ENCODE measurements at regions not wholly inside any gene's neighbourhood (a gene's known extent, or its start where the extent isn't known, plus 50 kb on each side); places are given as distances from the start of the nearest gene placed in this dataset.

DNA sequence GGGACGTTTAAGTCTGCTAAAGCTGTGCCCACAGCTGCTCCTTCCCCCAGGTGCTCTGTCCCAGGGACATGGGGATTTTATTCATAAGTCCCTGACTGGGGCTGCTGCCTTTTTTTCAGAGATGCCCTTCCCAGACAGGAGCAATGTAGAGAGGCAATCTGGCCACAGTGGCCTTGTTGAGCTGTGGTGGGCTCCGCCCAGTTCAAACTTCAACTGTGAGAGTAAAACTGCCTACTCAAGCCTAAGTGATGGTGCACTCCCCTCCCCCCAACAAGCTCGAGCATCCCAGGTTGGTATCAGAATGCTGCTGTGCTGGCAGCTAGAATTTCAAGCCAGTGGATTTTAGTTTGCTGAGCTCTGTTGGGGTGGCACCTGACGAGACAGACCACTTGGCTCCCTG lies 1371.4 kb downstream of the ADGRL3 start:
- H3K4me3 ChIP-seq: no peak overlapping the region
- H3K27ac ChIP-seq: no peak overlapping the region
- H3K27me3 ChIP-seq: no peaks in the 10 kb centered on the region
- DNase-seq (ENCODE audit: low spot score in 2 of 2): no peak
- no peaks in the 10 kb centered on the region for H3K4me1 ChIP-seq
- H3K9me3 ChIP-seq: no peaks in the 10 kb centered on the region
- no peaks in the 10 kb centered on the region for H3K36me3 ChIP-seq
- TF ChIP-seq, protein P1, sequence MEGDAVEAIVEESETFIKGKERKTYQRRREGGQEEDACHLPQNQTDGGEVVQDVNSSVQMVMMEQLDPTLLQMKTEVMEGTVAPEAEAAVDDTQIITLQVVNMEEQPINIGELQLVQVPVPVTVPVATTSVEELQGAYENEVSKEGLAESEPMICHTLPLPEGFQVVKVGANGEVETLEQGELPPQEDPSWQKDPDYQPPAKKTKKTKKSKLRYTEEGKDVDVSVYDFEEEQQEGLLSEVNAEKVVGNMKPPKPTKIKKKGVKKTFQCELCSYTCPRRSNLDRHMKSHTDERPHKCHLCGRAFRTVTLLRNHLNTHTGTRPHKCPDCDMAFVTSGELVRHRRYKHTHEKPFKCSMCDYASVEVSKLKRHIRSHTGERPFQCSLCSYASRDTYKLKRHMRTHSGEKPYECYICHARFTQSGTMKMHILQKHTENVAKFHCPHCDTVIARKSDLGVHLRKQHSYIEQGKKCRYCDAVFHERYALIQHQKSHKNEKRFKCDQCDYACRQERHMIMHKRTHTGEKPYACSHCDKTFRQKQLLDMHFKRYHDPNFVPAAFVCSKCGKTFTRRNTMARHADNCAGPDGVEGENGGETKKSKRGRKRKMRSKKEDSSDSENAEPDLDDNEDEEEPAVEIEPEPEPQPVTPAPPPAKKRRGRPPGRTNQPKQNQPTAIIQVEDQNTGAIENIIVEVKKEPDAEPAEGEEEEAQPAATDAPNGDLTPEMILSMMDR (IDR thresholded peaks at IDR 0.05): no peak
- TF ChIP-seq POLR2A (IDR thresholded peaks at IDR 0.05) (no peak), EP300 (IDR thresholded peaks at IDR 0.05) (no peak)
- WGBS, 2 donors: 67 to 90% methylated on average over 2 to 4 of the region's 4 CpGs

DNA sequence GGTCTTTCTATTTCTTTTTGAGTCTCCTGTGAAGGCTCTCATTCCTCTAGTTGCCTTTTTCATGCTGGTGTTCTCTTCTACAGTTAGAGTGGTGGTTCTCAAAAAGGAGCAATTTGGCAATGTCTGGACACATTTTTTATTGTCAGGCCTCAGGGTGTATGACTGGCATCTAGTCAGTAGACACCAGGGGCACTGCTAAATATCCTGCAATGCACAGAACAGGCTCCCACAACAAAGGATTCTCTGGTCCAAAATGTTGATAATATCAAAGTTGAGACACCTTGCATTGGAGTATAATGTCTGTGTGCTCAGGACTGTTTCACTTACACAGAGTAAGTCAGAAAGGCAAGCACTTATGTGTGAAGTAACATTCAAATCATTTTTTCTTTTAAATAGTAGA lies 1360.7 kb downstream of the ADGRL3 start:
- Histone ChIP-seq H3K27ac (no peak overlapping the region), H3K27me3 (no peaks in the 10 kb centered on the region), H3K9me3 (peaks cover 0 to 5% (median 0%) of the 10 kb centered on the region in 4 donors), H3K4me3 (no peak overlapping the region), H3K36me3 (no peaks in the 10 kb centered on the region), H3K4me1 (no peaks in the 10 kb centered on the region)
- TF ChIP-seq, protein P1 (IDR thresholded peaks at IDR 0.05): no peak
- no peak for TF ChIP-seq POLR2A (IDR thresholded peaks at IDR 0.05)
- no peak for TF ChIP-seq EP300 (IDR thresholded peaks at IDR 0.05)
- no peak for DNase-seq (ENCODE audit: low spot score in 2 of 2)

DNA sequence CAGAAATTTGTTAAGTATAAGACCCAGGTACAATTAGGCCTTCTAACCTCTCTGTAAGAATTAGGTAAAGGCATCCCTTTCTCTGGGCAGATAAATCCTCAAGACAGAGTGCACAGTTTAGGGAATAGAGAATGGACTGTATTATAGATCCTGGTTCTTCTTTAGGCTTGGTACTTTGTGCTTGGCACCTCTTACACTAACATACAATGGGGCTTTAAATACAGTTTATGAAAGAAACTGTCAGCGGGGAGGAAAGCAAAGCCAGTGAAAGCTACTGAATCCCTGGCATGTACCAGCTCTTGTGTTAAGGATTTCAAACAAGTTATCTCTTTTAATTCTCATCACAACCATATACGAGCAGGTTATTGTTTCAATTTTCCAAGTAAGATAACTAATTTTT lies 1350.0 kb downstream of the ADGRL3 start:
- Histone ChIP-seq H3K4me3 (no peak overlapping the region), H3K4me1 (no peaks in the 10 kb centered on the region), H3K27ac (no peak overlapping the region), H3K9me3 (no peaks in the 10 kb centered on the region), H3K27me3 (no peaks in the 10 kb centered on the region), H3K36me3 (no peaks in the 10 kb centered on the region)
- no peak for TF ChIP-seq EP300 (IDR thresholded peaks at IDR 0.05)
- DNase-seq (ENCODE audit: low spot score in 2 of 2): no peak
- 59 to 71% methylated on average over 2 of the region's 2 CpGs for WGBS, 2 donors

DNA sequence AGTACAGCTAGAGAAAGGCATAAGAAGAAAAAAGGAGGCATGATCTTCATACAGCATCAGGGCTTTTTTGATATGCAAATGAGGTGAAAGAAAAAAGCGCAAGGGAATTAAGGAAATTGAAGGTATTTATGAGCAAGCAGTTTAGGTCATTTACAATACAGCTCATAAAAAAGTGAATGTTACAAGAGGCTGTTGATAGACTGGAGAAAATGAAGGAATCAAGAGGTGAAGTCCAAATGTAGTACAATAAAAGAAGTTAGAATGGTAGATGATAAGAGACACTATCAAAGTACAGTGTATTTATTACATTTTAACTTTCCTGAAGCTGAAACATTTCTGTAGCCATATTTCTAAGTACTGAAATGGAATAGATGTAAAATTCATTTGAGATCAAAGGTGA lies 1349.5 kb downstream of the ADGRL3 start:
- no peaks in the 10 kb centered on the region for H3K36me3 ChIP-seq

DNA sequence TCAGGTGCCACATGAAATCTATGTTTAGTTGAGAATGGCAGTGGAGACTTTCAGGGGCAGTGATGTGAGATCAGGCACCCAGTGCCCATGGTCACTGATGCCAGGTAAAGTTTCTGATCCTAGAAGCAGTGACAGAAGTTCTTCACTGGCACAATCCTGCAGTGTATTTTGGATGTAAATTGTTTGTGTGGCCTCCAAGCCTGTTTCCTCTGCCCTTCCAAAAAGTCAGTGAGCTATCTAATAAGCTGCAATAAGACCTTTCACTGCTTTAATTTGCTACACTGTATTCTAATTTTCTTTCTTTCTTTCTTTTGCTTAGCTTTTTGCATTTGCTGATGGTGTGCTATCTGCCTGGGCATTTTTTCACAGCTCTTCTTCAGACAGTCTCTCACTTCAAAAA lies 1348.6 kb downstream of the ADGRL3 start:
- no peak for DNase-seq (ENCODE audit: low spot score in 2 of 2)
- TF ChIP-seq, protein P1 (IDR thresholded peaks at IDR 0.05): no peak
- no peak for TF ChIP-seq POLR2A (IDR thresholded peaks at IDR 0.05)
- no peak for TF ChIP-seq EP300 (IDR thresholded peaks at IDR 0.05)
- Histone ChIP-seq H3K4me1 (no peaks in the 10 kb centered on the region), H3K27me3 (no peaks in the 10 kb centered on the region), H3K36me3 (no peaks in the 10 kb centered on the region), H3K4me3 (no peak overlapping the region), H3K9me3 (no peaks in the 10 kb centered on the region), H3K27ac (no peak overlapping the region)

More for the DNA sequence above, 1349.5 kb downstream of the ADGRL3 start:
- TF ChIP-seq, protein P1 (IDR thresholded peaks at IDR 0.05): no peak
- no peak for TF ChIP-seq POLR2A (IDR thresholded peaks at IDR 0.05)
- TF ChIP-seq EP300 (IDR thresholded peaks at IDR 0.05): no peak
- Histone ChIP-seq H3K27ac (no peak overlapping the region), H3K27me3 (no peaks in the 10 kb centered on the region), H3K9me3 (no peaks in the 10 kb centered on the region), H3K4me3 (no peak overlapping the region), H3K4me1 (no peaks in the 10 kb centered on the region)
- WGBS, 2 donors: 87 to 88% methylated on average over 1 of the region's 1 CpG
- DNase-seq (ENCODE audit: low spot score in 2 of 2): no peak

DNA sequence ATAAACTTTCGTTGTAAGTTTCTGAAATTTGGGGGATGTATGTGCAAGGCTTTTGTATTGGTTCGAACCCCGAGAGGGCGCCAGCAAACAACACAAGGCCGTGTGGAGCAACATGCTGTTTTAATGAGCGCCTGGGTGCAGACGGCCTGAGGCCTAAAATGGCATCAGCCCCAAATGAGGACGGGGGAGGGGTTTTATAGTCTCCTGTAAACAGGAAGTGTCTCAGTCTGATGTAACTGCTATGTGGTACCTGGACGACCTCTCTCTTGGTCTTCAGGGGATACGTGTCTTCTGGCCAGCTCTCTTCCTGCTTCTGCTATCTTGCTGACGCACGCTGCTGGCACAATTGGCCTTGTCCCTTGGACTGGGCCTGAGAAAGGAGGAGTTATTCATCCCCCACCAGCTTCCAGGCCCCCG lies 1348.0 kb downstream of the ADGRL3 start:
- Histone ChIP-seq H3K27ac (no peak overlapping the region), H3K4me1 (no peaks in the 10 kb centered on the region), H3K27me3 (no peaks in the 10 kb centered on the region), H3K4me3 (no peak overlapping the region), H3K36me3 (no peaks in the 10 kb centered on the region), H3K9me3 (no peaks in the 10 kb centered on the region)
- no peak for DNase-seq (ENCODE audit: low spot score in 2 of 2)
- TF ChIP-seq EP300 (IDR thresholded peaks at IDR 0.05) (no peak), POLR2A (IDR thresholded peaks at IDR 0.05) (no peak)
- TF ChIP-seq, protein P1 (IDR thresholded peaks at IDR 0.05): no peak
- 67 to 74% methylated on average over 13 of the region's 13 CpGs for WGBS, 2 donors
